ENCODE measurements at regions not wholly inside any gene's neighbourhood (a gene's known extent, or its start where the extent isn't known, plus 50 kb on each side); places are given as distances from the start of the nearest gene placed in this dataset.

DNA sequence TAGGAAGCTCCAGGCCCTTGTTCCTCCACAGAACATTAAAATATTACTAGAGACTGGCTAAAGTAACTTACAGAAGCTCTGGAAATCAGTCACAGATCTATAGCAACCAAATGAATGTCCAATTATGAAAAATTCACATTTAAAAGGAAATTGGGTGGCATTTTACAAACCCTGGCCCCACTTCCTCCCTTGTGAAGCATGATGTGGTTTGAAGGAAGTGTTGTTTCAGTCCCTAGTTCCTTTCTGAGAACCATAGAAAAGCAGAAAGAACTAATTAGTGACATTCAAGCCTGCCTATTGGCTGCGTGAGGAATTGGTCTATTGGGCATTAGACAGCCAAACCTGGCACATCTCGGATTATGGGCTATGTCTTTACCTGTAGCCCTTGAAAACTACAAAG is 649.7 kb upstream of the NEGR1 start:
- Histone ChIP-seq H3K9ac (ENCODE audit: insufficient read depth, low read length, poor library complexity, severe bottlenecking) (no peak overlapping the region), H3K79me2 (ENCODE audit: insufficient read depth, low read length) (no peaks in the 10 kb centered on the region), H2AFZ (ENCODE audit: insufficient read depth, low read depth, low read length, poor library complexity, severe bottlenecking) (no peak overlapping the region), H3K4me3 (replicated peaks in 1 of 3; ENCODE audit: low read depth in 2 of 3, low read length in 3 of 3) (no peak overlapping the region), H3K36me3 (replicated peaks in 1 of 2; ENCODE audit: control insufficient read depth in 1 of 2, insufficient read depth in 2 of 2, low read length in 2 of 2) (no peaks in the 10 kb centered on the region), H3K27me3 (ENCODE audit: control insufficient read depth in 2 of 2, insufficient read depth in 2 of 2, low read length in 2 of 2) (no peaks in the 10 kb centered on the region), H4K20me1 (ENCODE audit: insufficient read depth, low read length) (no peaks in the 10 kb centered on the region), H3K9me3 (replicated peaks in 1 of 2; ENCODE audit: control insufficient read depth in 1 of 2, insufficient read depth in 1 of 2, low read length in 2 of 2) (peaks cover 0 to 5% of the 10 kb centered on the region in 2 donors), H3K4me1 (ENCODE audit: control insufficient read depth in 1 of 2, insufficient read depth in 2 of 2, low read length in 2 of 2) (peaks cover 0 to 2% of the 10 kb centered on the region in 2 donors), H3K27ac (ENCODE audit: low read depth in 1 of 2, low read length in 2 of 2) (no peak overlapping the region), H3K4me2 (replicated peaks; ENCODE audit: extremely low read depth, low read length, poor library complexity, severe bottlenecking) (no peak overlapping the region)
- TF ChIP-seq, protein P1, sequence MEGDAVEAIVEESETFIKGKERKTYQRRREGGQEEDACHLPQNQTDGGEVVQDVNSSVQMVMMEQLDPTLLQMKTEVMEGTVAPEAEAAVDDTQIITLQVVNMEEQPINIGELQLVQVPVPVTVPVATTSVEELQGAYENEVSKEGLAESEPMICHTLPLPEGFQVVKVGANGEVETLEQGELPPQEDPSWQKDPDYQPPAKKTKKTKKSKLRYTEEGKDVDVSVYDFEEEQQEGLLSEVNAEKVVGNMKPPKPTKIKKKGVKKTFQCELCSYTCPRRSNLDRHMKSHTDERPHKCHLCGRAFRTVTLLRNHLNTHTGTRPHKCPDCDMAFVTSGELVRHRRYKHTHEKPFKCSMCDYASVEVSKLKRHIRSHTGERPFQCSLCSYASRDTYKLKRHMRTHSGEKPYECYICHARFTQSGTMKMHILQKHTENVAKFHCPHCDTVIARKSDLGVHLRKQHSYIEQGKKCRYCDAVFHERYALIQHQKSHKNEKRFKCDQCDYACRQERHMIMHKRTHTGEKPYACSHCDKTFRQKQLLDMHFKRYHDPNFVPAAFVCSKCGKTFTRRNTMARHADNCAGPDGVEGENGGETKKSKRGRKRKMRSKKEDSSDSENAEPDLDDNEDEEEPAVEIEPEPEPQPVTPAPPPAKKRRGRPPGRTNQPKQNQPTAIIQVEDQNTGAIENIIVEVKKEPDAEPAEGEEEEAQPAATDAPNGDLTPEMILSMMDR (IDR thresholded peaks at IDR 0.05): no peak
- Mint-ChIP-seq H3K4me3 (no peak overlapping the region), H3K9me3 (peaks cover 0 to 16% (median 6%) of the 10 kb centered on the region in 7 donors), H3K27ac (no peak overlapping the region), H3K4me1 (peaks cover 6% of the 10 kb centered on the region), H3K36me3 (no peaks in the 10 kb centered on the region), H3K27me3 (ENCODE audit: low read depth in 3 of 3) (peaks cover 0 to 3% (median 0%) of the 10 kb centered on the region in 3 donors)
- WGBS (ENCODE audit: insufficient coverage): 88% methylated on average over 1 of the region's 2 CpGs
- intact Hi-C loops (cut with micrococcal nuclease): no loop called here
- no peak for DNase-seq

DNA sequence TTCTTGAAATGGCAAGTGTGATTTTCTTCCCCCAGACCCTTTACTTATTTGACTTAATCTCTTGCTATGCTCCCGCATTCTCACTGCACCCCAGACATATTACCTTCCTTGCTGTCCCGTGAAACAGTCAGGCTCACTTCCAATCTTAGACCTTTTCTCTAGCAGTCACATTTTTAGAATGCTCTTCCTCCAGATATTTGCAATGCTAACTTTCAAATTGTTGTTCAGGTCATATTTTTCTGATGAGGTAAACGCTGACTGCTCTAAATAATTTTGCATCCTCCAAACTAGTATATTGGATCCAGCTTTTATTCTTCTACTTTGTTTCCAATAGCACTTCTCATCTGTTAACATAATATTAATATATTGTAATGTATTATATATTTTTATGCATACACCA is 648.2 kb upstream of the NEGR1 start:
- Mint-ChIP-seq H3K27me3 (ENCODE audit: low read depth in 3 of 3) (peaks cover 0 to 3% (median 0%) of the 10 kb centered on the region in 3 donors), H3K4me3 (no peak overlapping the region), H3K36me3 (no peaks in the 10 kb centered on the region), H3K27ac (no peak overlapping the region), H3K9me3 (peaks cover 1 to 16% (median 6%) of the 10 kb centered on the region in 7 donors), H3K4me1 (peaks cover 5% of the 10 kb centered on the region)
- WGBS (ENCODE audit: insufficient coverage): 86% methylated on average over 1 of the region's 3 CpGs
- no peak overlapping the region for H3K9ac ChIP-seq (ENCODE audit: insufficient read depth, low read length, poor library complexity, severe bottlenecking)
- intact Hi-C loops (cut with micrococcal nuclease): no loop called here
- no peak overlapping the region for H3K4me3 ChIP-seq (replicated peaks in 1 of 3; ENCODE audit: low read depth in 2 of 3, low read length in 3 of 3)
- H3K27me3 ChIP-seq (ENCODE audit: control insufficient read depth in 2 of 2, insufficient read depth in 2 of 2, low read length in 2 of 2): no peaks in the 10 kb centered on the region
- H3K4me2 ChIP-seq (replicated peaks; ENCODE audit: extremely low read depth, low read length, poor library complexity, severe bottlenecking): no peak overlapping the region
- H4K20me1 ChIP-seq (ENCODE audit: insufficient read depth, low read length): no peaks in the 10 kb centered on the region
- H2AFZ ChIP-seq (ENCODE audit: insufficient read depth, low read depth, low read length, poor library complexity, severe bottlenecking): no peak overlapping the region
- H3K79me2 ChIP-seq (ENCODE audit: insufficient read depth, low read length): no peaks in the 10 kb centered on the region
- TF ChIP-seq, protein P1 (IDR thresholded peaks at IDR 0.05): no peak
- DNase-seq: no peak
- H3K4me1 ChIP-seq (ENCODE audit: control insufficient read depth in 1 of 2, insufficient read depth in 2 of 2, low read length in 2 of 2): peaks cover 0 to 2% of the 10 kb centered on the region in 2 donors
- H3K9me3 ChIP-seq (replicated peaks in 1 of 2; ENCODE audit: control insufficient read depth in 1 of 2, insufficient read depth in 1 of 2, low read length in 2 of 2): peaks cover 0 to 5% of the 10 kb centered on the region in 2 donors
- no peaks in the 10 kb centered on the region for H3K36me3 ChIP-seq (replicated peaks in 1 of 2; ENCODE audit: control insufficient read depth in 1 of 2, insufficient read depth in 2 of 2, low read length in 2 of 2)
- no peak overlapping the region for H3K27ac ChIP-seq (ENCODE audit: low read depth in 1 of 2, low read length in 2 of 2)
